Prostate gland (tissue), 2 donors: ENCODE measurements at regions not wholly inside any gene's neighbourhood (a gene's known extent, or its start where the extent isn't known, plus 50 kb on each side); places are given as distances from the start of the nearest gene placed in this dataset.

Source experiments
- POLR2A ChIP-seq: fragments of 450-650 bp; IDR thresholded peaks from one replicate; pipeline ENCODE4 v1.6.1; 2016; ENCODE audit warnings: antibody characterized with exemption, mild to moderate bottlenecking
- POLR2AphosphoS5 ChIP-seq: sonication (generic); formaldehyde crosslinking; IDR thresholded peaks from one replicate; pipeline ENCODE4 v1.6.1; 2017; ENCODE audit warnings: antibody characterized with exemption
- TF ChIP-seq, protein P1 (sequence below), 4 experiments: fragments of 200-600 bp in 2 of 4; fragments of 450-650 bp in 2 of 4; sonication (generic) in 2 of 4; IDR thresholded peaks; 1 replicate in 3 of 4; 2 replicates in 1 of 4; pipeline ENCODE4 v1.5.1; 2016 to 2019; ENCODE audit warnings: antibody characterized with exemption in 4 of 4, mild to moderate bottlenecking in 2 of 4, moderate library complexity in 2 of 4

- TF ChIP-seq, protein P1, sequence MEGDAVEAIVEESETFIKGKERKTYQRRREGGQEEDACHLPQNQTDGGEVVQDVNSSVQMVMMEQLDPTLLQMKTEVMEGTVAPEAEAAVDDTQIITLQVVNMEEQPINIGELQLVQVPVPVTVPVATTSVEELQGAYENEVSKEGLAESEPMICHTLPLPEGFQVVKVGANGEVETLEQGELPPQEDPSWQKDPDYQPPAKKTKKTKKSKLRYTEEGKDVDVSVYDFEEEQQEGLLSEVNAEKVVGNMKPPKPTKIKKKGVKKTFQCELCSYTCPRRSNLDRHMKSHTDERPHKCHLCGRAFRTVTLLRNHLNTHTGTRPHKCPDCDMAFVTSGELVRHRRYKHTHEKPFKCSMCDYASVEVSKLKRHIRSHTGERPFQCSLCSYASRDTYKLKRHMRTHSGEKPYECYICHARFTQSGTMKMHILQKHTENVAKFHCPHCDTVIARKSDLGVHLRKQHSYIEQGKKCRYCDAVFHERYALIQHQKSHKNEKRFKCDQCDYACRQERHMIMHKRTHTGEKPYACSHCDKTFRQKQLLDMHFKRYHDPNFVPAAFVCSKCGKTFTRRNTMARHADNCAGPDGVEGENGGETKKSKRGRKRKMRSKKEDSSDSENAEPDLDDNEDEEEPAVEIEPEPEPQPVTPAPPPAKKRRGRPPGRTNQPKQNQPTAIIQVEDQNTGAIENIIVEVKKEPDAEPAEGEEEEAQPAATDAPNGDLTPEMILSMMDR (IDR thresholded peaks at IDR 0.05) = no peak
- TF ChIP-seq POLR2A (no peak), POLR2AphosphoS5 (no peak)
Observed at GRCh38 chr12:118870551-118870950, 110.8 kb upstream of the SRRM4 start.
